Loucy (cell line): ENCODE measurements at regions not wholly inside any gene's neighbourhood (a gene's known extent, or its start where the extent isn't known, plus 50 kb on each side); places are given as distances from the start of the nearest gene placed in this dataset.

Experiments
- EZH2phosphoT487 ChIP-seq: fragments of 200-600 bp; IDR thresholded peaks from 2 replicates; pipeline ENCODE4 v1.6.1; 2018; ENCODE audit warnings: antibody characterized with exemption, mild to moderate bottlenecking, moderate library complexity, borderline replicate concordance
- TF ChIP-seq, protein P1 (sequence below): fragments of 200-600 bp; sonication (generic); conservative IDR thresholded peaks from 2 replicates; pipeline ENCODE4 v1.5.1; 2014; ENCODE audit warnings: mild to moderate bottlenecking, antibody characterized with exemption, low read length

DNA sequence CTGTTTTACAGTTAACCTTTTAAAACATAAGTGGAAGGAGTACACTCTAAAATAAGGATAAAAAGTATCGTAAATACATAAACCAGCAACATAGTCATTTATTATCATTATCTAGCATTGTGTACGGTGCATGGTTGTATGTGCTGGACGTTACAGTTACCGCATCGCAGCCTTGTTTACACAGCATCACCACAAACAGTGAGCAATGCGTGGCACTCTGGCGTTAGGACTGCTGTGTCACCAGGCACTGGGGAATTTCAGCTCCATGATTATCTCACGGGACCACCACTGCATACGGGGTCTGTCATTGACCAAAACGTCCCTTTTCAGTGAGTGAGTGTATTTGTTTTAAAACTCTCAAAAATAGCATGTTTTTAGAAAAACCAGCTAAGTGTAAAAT lies 103.0 kb upstream of the SNTG2 start:
- TF ChIP-seq, protein P1, sequence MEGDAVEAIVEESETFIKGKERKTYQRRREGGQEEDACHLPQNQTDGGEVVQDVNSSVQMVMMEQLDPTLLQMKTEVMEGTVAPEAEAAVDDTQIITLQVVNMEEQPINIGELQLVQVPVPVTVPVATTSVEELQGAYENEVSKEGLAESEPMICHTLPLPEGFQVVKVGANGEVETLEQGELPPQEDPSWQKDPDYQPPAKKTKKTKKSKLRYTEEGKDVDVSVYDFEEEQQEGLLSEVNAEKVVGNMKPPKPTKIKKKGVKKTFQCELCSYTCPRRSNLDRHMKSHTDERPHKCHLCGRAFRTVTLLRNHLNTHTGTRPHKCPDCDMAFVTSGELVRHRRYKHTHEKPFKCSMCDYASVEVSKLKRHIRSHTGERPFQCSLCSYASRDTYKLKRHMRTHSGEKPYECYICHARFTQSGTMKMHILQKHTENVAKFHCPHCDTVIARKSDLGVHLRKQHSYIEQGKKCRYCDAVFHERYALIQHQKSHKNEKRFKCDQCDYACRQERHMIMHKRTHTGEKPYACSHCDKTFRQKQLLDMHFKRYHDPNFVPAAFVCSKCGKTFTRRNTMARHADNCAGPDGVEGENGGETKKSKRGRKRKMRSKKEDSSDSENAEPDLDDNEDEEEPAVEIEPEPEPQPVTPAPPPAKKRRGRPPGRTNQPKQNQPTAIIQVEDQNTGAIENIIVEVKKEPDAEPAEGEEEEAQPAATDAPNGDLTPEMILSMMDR = no peak
- no peak for TF ChIP-seq EZH2phosphoT487
